ENCODE measurements at regions not wholly inside any gene's neighbourhood (a gene's known extent, or its start where the extent isn't known, plus 50 kb on each side); places are given as distances from the start of the nearest gene placed in this dataset.
"Not testable (repeated sequence)": the region's sequence is repeated elsewhere in the genome, so short reads cannot be mapped to it uniquely, and the experiment has no call there.

- intact Hi-C loops (cut with micrococcal nuclease): no loop called here
- DNase-seq (no peak), ATAC-seq (no peak)
Measured at GRCh38 chr14:30381861-30382480, 177.0 kb upstream of the G2E3 start.

GRCh38 chr14:30385925-30386324 lies 173.0 kb upstream of the G2E3 start:
- ATAC-seq (no peak), DNase-seq (no peak)
- intact Hi-C loops (cut with micrococcal nuclease): no loop called here

- intact Hi-C loops (cut with micrococcal nuclease): no loop called here
- ATAC-seq: peak; percentile 28
- DNase-seq: no peak
Measured at GRCh38 chr14:30387871-30388270, 171.1 kb upstream of the G2E3 start.

GRCh38 chr14:30389134-30389876 lies 169.7 kb upstream of the G2E3 start:
- peak; percentile 51 for DNase-seq
- intact Hi-C loops (cut with micrococcal nuclease): no loop called here
- ATAC-seq: peak; percentile 84

GRCh38 chr14:30389877-30390385 lies 169.0 kb upstream of the G2E3 start:
- intact Hi-C loops (cut with micrococcal nuclease): no loop called here
- ATAC-seq: no peak

GRCh38 chr14:30395065-30395464 lies 163.9 kb upstream of the G2E3 start:
- ATAC-seq (no peak), DNase-seq (no peak)
- intact Hi-C loops (cut with micrococcal nuclease): no loop called here

More at GRCh38 chr14:30389877-30390385, 169.0 kb upstream of the G2E3 start:
- no peak for DNase-seq

- intact Hi-C loops (cut with micrococcal nuclease): no loop called here
- no peak for DNase-seq
- no peak for ATAC-seq
Measured at GRCh38 chr14:30402846-30403245, 156.1 kb upstream of the G2E3 start.

- no peak for DNase-seq
- intact Hi-C loops (cut with micrococcal nuclease): no loop called here
- ATAC-seq: no peak
Measured at GRCh38 chr14:30403791-30404190, 155.2 kb upstream of the G2E3 start.

- ATAC-seq; DNase-seq; intact Hi-C loops (cut with micrococcal nuclease): not testable (repeated sequence)
Measured at GRCh38 chr14:30409508-30410015, 149.4 kb upstream of the G2E3 start.

- intact Hi-C loops (cut with micrococcal nuclease): no loop called here
Measured at GRCh38 chr14:30410986-30411385, 148.0 kb upstream of the G2E3 start.

GRCh38 chr14:30413184-30413583 lies 145.8 kb upstream of the G2E3 start:
- intact Hi-C loops (cut with micrococcal nuclease); DNase-seq; ATAC-seq: not testable (repeated sequence)

More at GRCh38 chr14:30410986-30411385, 148.0 kb upstream of the G2E3 start:
- no peak for DNase-seq
- no peak for ATAC-seq

GRCh38 chr14:30417121-30417520 lies 141.8 kb upstream of the G2E3 start:
- intact Hi-C loops (cut with micrococcal nuclease): no loop called here
- ATAC-seq (no peak), DNase-seq (no peak)

- intact Hi-C loops (cut with micrococcal nuclease): no loop called here
- ATAC-seq (no peak), DNase-seq (no peak)
Measured at GRCh38 chr14:30417999-30418398, 141.0 kb upstream of the G2E3 start.

- ATAC-seq (no peak), DNase-seq (no peak)
- intact Hi-C loops (cut with micrococcal nuclease): no loop called here
Measured at GRCh38 chr14:30419037-30419436, 139.9 kb upstream of the G2E3 start.

- intact Hi-C loops (cut with micrococcal nuclease): no loop called here
- DNase-seq (no peak), ATAC-seq (no peak)
Measured at GRCh38 chr14:30420515-30420914, 138.4 kb upstream of the G2E3 start.

GRCh38 chr14:30426463-30426862 lies 132.5 kb upstream of the G2E3 start:
- ATAC-seq (no peak), DNase-seq (no peak)
- intact Hi-C loops (cut with micrococcal nuclease): no loop called here

- ATAC-seq (no peak), DNase-seq (no peak)
- intact Hi-C loops (cut with micrococcal nuclease): no loop called here
Measured at GRCh38 chr14:30427401-30427800, 131.6 kb upstream of the G2E3 start.

- intact Hi-C loops (cut with micrococcal nuclease): no loop called here
- no peak for DNase-seq
- ATAC-seq: no peak
Measured at GRCh38 chr14:30427846-30428245, 131.1 kb upstream of the G2E3 start.

GRCh38 chr14:30431552-30431951 lies 127.4 kb upstream of the G2E3 start:
- intact Hi-C loops (cut with micrococcal nuclease): no loop called here
- ATAC-seq (no peak), DNase-seq (no peak)

GRCh38 chr14:30440961-30441360 lies 118.0 kb upstream of the G2E3 start:
- ATAC-seq (no peak), DNase-seq (no peak)
- intact Hi-C loops (cut with micrococcal nuclease): no loop called here
